Ramos (cell line): ENCODE measurements at regions not wholly inside any gene's neighbourhood (a gene's known extent, or its start where the extent isn't known, plus 50 kb on each side); places are given as distances from the start of the nearest gene placed in this dataset.

Experiments used
- in situ Hi-C: fragments of 300-500 bp; cut with MboI; formaldehyde crosslinking; loops from one replicate; pipeline ENCODE4 v1.14.3; 2022; ENCODE audit warnings: low sequenced_read_pairs; ENCODE audit not compliant: unreplicated experiment

DNA sequence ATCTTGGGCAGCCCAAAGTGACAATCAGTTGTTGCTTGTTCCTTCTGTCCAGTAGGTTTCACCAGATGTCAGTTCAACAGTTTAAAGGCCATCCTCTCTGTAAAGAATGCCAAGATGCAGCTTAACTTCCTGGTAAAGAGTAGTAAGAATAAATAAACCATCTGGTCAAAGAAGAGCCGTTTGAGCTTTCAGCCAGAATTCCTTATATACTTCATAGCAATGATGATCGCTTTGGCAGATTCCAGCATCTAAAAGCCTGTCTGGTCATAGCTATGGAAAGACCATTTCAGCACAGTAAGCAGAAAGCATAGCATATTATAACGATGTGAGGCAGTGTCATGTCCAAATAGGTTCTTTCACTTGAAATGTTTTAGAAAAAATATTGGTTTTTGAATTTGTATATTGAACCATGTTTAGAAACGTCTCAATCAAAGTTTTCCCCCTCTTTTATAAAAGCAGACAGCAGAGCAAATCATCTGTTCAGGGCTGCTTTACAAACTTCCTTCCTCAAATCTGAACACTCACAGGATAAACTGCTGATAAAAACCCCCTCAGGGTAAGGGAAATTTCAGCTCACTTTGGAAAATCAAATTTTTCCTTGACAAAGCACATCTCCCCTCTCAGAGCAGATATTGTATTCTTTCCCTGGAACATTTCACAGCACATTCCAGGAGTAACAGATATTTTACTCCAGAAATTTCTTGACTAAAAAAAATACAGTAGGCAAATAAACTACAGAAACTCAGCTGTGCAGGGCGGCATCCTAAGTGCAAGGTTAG, 184.1 kb downstream of the NOC3L start:
- in situ Hi-C loops = no loop called here

DNA sequence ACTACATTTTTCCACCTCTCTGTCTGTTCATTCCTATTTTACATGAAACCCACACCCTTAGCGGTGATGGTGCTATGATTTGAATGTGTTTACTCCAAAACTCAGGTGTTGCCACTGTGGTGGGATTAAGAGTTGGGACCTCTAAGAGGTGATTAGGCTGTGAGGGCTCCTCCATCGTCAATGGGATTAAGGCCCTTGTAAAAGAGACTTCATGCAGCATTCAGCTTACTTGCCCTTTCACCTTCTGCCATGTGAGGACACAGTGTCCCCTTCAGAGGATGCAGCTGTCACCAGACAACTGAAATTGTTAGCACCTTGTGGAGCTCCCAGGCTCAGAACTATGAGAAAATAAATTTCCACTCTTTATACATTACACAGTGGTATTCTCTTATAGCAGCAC, 182.2 kb downstream of the NOC3L start:
- in situ Hi-C loops = no loop called here

GRCh38 chr10:94183666-94184264, 179.0 kb downstream of the NOC3L start:
- in situ Hi-C loops = no loop called here

- in situ Hi-C loops = no loop called here
These were observed 176.0 kb downstream of the NOC3L start for GRCh38 chr10:94186722-94187121.

DNA sequence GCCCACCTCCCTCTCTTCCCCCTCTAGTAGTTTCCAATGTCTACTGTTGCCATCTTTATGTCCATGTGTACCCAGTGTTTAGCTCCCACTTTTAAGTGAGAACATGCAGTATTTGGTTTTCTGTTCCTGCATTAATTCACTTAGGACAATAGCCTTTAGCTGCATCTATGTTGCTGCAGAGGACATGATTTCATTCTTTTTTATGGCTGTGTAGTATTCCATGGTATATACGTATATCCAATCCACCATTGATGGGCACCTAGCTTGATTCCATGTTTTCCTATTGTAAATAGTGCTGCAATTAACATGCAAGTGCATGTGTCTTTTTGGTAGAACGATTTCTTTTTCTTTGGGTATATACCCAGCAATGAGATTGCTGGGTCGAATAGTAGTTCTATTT, 170.4 kb downstream of the NOC3L start:
- in situ Hi-C loops = no loop called here

GRCh38 chr10:94192974-94193373, 169.8 kb downstream of the NOC3L start:
- in situ Hi-C loops = no loop called here

DNA sequence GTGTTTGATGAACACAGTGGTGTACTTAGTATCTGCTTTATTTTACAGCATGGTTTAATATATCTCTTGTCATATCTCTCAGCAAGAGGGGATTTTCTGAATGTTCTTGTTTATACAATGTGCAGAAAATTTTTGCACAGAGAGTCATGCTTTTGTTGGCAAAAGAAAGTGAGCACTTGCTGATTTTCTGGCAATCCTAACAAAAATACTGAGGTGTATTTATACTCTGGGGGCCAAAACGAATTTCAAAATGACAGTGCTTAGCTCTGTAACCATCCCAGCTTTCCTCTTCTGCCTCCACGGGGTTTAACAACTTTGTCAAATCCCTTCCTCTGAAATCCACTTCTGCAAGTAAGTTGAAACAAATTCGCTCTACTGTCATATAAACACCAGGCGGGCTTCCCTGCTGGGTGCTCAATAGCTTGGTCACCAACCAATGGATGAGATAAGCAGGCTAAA, 169.2 kb downstream of the NOC3L start:
- in situ Hi-C loops = no loop called here

- in situ Hi-C loops = no loop called here
These were observed 168.5 kb downstream of the NOC3L start for GRCh38 chr10:94194256-94194655.

- in situ Hi-C loops = no loop called here
These were observed 165.5 kb downstream of the NOC3L start for GRCh38 chr10:94197241-94197640.

- in situ Hi-C loops = no loop called here
These were observed 164.4 kb downstream of the NOC3L start for GRCh38 chr10:94198324-94198723.

- in situ Hi-C loops = no loop called here
These were observed 163.2 kb downstream of the NOC3L start for GRCh38 chr10:94199565-94199964.

- in situ Hi-C loops = no loop called here
These were observed 162.4 kb downstream of the NOC3L start for GRCh38 chr10:94200146-94200837.

GRCh38 chr10:94205396-94205831, 157.3 kb downstream of the NOC3L start:
- in situ Hi-C loops = no loop called here

- in situ Hi-C loops = no loop called here
These were observed 156.6 kb downstream of the NOC3L start for GRCh38 chr10:94206176-94206575.

DNA sequence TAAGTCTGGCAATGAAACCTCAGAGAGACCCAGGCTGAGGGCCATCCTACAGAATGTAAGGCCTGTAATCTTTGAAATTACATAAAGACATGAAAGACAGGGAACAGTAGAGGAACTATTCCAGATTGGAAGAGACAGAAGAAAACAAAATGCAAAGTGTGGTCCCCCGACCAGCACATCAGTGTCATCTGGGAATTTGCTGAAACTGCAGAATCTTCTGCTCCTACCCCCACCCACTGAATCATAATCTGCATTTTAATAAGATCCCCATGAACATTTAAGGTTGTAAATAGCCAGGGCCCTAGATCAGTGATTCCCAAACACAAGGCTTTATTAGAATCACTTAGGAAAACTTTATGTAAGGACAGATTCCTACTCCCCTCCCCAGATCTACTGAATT, 154.4 kb downstream of the NOC3L start:
- in situ Hi-C loops = no loop called here

- in situ Hi-C loops = no loop called here
These were observed 152.1 kb downstream of the NOC3L start for GRCh38 chr10:94210440-94211168.

DNA sequence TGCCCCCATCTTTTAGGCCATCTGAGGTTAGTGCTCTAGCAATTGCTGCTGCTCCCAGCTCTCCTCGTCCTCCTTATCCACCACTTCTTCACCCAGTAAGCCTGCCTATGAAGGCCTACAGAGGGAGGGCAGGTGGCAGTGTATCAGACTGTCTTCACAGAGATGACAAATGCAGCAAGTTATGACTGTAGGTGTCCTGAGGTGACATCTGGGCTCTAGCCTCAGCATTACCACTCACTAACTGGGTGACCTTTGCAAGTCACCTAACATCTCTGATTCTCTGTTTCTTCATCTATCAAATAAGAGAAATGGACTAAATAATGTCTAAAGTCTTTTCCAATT, 151.6 kb downstream of the NOC3L start:
- in situ Hi-C loops = no loop called here

DNA sequence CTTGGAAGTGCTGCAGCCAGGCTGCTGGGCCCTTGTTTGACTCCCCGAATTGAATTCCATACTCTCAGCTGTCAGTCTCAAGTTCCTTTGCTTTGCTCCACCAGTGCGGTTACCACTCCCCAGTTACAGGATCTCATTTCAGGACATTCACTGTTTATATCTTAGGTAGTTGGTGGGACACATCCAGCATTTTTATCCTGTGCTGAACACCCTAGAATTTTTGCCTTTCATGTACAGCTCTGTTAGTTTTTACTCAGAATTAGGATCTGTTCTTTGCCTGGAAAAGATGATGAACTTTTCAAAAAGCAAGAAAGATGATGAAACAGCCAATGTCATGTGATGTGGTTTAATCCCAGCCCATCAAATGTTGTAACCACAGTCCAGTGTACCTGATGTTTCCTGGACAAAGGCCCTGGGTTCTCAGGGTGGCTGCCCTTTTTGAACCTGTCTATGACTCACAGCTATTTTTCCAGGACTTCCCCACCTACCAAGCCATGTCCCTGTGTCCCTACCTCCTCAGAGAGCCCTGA, 149.7 kb downstream of the NOC3L start:
- in situ Hi-C loops = no loop called here

- in situ Hi-C loops = no loop called here
These were observed 148.8 kb downstream of the NOC3L start for GRCh38 chr10:94213980-94214379.

DNA sequence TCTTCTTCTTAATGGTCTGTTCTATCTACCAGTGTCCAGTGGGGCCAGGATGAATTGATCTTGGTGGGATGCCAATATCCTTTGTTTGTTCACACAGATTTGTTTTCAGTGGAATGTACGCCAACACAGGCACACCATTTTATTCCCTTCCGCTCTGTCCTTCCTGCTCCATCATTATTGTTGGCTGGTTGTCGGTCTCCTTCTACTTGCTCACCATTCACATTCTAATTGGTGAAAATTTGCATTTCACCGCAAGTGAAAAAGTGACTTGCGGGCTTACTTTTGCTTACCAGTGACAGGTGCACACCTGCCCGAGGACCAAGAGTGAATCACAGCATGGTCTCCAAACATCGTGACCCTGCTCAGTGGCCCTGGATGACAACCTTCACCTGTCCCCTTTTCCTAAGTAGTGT, 148.3 kb downstream of the NOC3L start:
- in situ Hi-C loops = no loop called here
